Retinal pigment epithelial cell (primary cell): ENCODE measurements at regions not wholly inside any gene's neighbourhood (a gene's known extent, or its start where the extent isn't known, plus 50 kb on each side); places are given as distances from the start of the nearest gene placed in this dataset.

Experiments
- DNase-seq: peaks from one replicate; pipeline ENCODE4 v3.0.0-alpha.2; 2010; ENCODE audit warnings: low read depth
- H3K4me3 ChIP-seq: 2 replicates; pipeline ENCODE4 v1.5.1; 2011; ENCODE audit warnings: mild to moderate bottlenecking, low read length, control low read depth, moderate library complexity
- TF ChIP-seq, protein P1 (sequence below): conservative IDR thresholded peaks from 2 replicates; pipeline ENCODE4 v1.5.1; 2011; ENCODE audit warnings: low read depth, low read length, control low read depth, inconsistent platforms

DNA sequence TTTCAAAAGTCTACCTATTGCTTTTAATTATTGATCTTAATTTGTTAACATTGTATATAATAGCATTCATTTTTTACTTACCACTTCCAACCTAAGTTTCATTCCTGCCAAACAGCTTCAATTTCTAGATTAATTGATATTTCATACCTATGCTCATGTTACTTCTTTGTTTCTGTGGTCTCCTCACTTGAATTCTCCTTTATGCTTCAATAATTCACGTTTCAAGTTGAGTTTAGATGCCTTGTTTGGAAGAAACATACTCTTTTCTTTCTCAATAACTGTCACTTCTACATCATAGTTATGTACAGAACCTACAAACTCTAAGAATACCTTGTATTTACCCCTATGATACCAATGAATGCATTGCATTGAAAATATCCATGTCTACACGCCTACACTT is 862.2 kb upstream of the LRATD1 start:
- H3K4me3 ChIP-seq = no peak overlapping the region
- DNase-seq = no peak
- TF ChIP-seq, protein P1, sequence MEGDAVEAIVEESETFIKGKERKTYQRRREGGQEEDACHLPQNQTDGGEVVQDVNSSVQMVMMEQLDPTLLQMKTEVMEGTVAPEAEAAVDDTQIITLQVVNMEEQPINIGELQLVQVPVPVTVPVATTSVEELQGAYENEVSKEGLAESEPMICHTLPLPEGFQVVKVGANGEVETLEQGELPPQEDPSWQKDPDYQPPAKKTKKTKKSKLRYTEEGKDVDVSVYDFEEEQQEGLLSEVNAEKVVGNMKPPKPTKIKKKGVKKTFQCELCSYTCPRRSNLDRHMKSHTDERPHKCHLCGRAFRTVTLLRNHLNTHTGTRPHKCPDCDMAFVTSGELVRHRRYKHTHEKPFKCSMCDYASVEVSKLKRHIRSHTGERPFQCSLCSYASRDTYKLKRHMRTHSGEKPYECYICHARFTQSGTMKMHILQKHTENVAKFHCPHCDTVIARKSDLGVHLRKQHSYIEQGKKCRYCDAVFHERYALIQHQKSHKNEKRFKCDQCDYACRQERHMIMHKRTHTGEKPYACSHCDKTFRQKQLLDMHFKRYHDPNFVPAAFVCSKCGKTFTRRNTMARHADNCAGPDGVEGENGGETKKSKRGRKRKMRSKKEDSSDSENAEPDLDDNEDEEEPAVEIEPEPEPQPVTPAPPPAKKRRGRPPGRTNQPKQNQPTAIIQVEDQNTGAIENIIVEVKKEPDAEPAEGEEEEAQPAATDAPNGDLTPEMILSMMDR = no peak

DNA sequence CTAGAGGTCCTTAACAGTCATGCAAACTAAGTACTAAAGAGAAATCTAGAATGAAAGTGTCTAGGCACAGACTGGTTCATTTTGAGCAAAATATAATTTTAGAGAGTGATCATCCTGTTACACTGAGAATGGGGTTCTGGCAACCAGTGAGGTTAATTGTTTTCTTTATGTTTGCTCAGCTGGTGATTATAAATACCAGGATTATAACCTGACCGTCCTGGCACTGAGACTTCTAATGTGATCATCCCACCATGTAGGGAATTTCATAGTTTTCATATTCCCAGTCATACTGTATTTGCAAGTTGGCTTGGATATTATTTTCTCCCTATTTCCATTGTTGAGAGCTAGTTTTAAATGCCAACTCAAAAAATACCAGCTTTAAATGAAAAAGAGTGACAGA is 852.5 kb upstream of the LRATD1 start:
- no peak overlapping the region for H3K4me3 ChIP-seq
- TF ChIP-seq, protein P1 = no peak
- peak; percentile 15 for DNase-seq

DNA sequence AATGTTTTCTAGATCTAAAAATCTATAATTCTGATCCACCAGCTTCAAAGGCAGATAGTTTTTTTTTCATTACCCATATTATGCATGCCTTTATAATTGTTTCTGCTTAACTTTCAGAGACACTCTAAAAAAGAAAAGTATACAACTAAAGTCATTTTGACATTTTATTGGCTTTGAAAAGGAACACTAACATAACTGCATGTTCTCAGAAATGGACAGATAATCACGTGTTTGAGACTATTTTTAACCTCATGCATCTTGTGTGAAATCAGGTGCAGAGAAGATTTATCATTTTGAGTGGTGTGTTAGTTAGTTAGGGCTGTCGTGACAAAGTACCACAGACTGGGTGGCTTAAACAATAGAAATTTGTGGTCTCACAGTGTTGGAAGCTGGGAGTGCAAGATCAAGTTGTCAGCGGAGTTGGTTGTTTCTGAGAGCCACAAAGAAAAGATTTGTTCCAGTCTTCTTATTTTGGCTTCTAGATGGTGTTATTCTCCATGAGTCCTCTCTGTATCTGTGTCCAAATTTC is 841.4 kb upstream of the LRATD1 start:
- TF ChIP-seq, protein P1 = no peak
- H3K4me3 ChIP-seq = no peak overlapping the region
- DNase-seq = no peak

DNA sequence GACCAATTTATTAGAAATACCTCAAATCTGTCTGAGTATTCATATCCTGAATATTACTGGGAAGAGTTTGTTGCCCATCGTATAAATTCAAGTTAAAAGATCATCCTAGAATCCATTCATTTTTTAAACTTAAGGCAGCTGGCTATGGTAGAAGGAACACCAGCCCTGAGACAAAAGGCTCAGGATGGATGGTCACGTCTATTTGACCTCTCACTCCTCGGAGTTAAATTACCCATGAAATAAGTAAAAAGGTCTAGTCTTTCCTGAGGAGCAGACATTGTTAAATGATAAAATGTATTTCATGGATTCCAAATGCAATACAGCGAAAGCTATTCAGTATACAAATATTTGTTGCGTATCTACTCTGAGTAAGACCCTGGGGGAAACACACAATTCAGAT is 826.0 kb upstream of the LRATD1 start:
- H3K4me3 ChIP-seq = no peak overlapping the region
- no peak for DNase-seq
- TF ChIP-seq, protein P1 = no peak

DNA sequence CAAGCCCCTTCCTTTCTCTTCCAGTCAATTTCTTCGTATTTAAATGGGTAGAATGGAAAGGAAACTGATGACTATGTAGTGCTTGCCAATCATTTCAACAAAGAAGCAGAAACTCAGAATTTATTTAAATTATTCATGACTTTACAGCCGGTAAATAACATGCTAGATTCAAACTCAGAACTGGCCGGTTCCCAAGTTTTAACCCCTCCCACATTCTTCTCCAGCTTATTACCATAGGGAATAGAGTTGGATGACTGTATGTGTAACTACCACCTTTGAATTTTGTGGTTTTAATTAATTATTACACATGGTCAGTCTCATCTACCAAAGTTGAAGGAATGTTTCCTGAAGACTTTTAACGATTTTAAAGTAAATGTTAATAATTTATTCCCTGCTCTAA is 819.3 kb upstream of the LRATD1 start:
- TF ChIP-seq, protein P1 = no peak
- H3K4me3 ChIP-seq = no peak overlapping the region
- no peak for DNase-seq

DNA sequence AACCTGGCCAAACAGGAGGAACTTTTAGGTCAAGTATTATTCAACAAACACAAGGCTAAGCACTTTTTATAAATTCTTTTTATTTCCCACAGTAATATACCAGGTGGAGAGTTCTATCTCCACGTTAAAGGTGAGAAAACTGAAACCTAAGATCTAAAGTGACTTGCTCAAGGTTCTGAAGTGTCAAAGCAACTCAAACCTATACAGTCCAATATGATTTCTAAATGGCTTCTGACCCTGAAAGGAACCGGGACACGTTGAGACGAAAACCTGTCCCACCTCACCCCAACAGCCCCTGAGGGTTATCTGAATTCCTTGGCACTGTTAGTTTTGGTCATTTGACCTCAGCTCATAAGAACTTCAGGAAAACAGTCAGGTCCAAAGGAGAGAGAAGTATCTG is 814.5 kb upstream of the LRATD1 start:
- TF ChIP-seq, protein P1 = no peak
- H3K4me3 ChIP-seq = no peak overlapping the region
- no peak for DNase-seq

DNA sequence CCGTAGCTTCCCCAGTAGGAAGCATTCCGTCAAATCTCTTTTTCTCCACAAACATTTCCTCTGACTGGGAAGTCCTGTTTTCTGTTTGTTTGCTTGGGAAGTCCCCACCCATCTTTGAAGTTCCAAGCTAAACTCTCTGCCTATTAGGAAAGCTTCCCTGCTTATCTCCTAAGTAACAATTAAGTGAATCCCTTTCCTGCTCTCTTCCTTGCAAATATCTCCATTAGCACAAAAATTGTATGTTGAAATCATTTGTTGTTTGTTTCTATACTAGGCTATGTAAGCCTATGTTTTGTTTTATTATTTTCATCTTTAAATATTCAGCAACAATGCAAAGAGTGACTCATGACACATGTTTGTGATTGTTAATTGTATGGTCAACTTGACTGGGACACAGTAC is 812.6 kb upstream of the LRATD1 start:
- TF ChIP-seq, protein P1 = no peak
- H3K4me3 ChIP-seq = no peak overlapping the region
- DNase-seq = no peak
